SU-DHL-6 (cell line): ENCODE measurements at regions not wholly inside any gene's neighbourhood (a gene's known extent, or its start where the extent isn't known, plus 50 kb on each side); places are given as distances from the start of the nearest gene placed in this dataset.
"Not testable (repeated sequence)": the region's sequence is repeated elsewhere in the genome, so short reads cannot be mapped to it uniquely, and the experiment has no call there.

Source experiments
- H2AFZ ChIP-seq: fragments of 200-600 bp; sonication (generic); 2 replicates; pipeline ENCODE4 v1.6.1; 2014; ENCODE audit warnings: low read depth, mild to moderate bottlenecking, moderate library complexity, mixed read lengths, antibody characterized with exemption, low read length; ENCODE audit not compliant: severe bottlenecking
- H3F3A ChIP-seq: fragments of 200-600 bp; shearing (Covaris generic); 2 replicates; pipeline ENCODE4 v1.6.0; 2016; ENCODE audit warnings: antibody characterized with exemption, mild to moderate bottlenecking; ENCODE audit not compliant: insufficient read depth
- H3K27ac ChIP-seq: fragments of 200-600 bp; sonication (generic); 2 replicates; pipeline ENCODE4 v1.5.1; 2016; ENCODE audit warnings: low read depth, mild to moderate bottlenecking, low read length, moderate library complexity, mixed read lengths
- H3K27me3 ChIP-seq: fragments of 200-600 bp; sonication (generic), shearing (Covaris generic); 2 replicates; pipeline ENCODE4 v1.6.0; 2014; ENCODE audit warnings: mild to moderate bottlenecking, low read length
- H3K36me3 ChIP-seq: fragments of 200-600 bp; sonication (generic); 2 replicates; pipeline ENCODE4 v1.6.1; 2014; ENCODE audit warnings: mild to moderate bottlenecking, low read length, mixed read lengths
- H3K4me2 ChIP-seq: fragments of 300-600, 200-600 bp; shearing (Covaris generic), sonication (generic); 2 replicates; pipeline ENCODE4 v1.6.0; 2014; ENCODE audit warnings: low read length, low read depth, mild to moderate bottlenecking; ENCODE audit not compliant: poor library complexity, severe bottlenecking
- H3K4me3 ChIP-seq: fragments of 200-600 bp; sonication (generic); 2 replicates; pipeline ENCODE4 v1.5.1; 2014; ENCODE audit warnings: antibody characterized with exemption, low read length, mild to moderate bottlenecking, mixed read lengths; ENCODE audit not compliant: insufficient read depth, poor library complexity, severe bottlenecking
- H3K79me2 ChIP-seq: fragments of 200-600 bp; sonication (generic); 2 replicates; pipeline ENCODE4 v1.6.1; 2014; ENCODE audit warnings: mild to moderate bottlenecking, low read length, moderate library complexity; ENCODE audit not compliant: insufficient read depth
- H3K9ac ChIP-seq: fragments of 200-600 bp; sonication (generic); 2 replicates; pipeline ENCODE4 v1.7.0; 2014; ENCODE audit warnings: mild to moderate bottlenecking, low read length
- H3K9me2 ChIP-seq: fragments of 200-600 bp; sonication (generic); replicated peaks from 2 replicates; pipeline ENCODE4 v1.6.1; 2014; ENCODE audit warnings: low read length; ENCODE audit not compliant: insufficient read depth
- H3K9me3 ChIP-seq: fragments of 200-600 bp; sonication (generic); 2 replicates; pipeline ENCODE4 v1.6.1; 2014; ENCODE audit warnings: low read length, mixed read lengths; ENCODE audit not compliant: insufficient read depth
- H4K20me1 ChIP-seq: fragments of 200-600 bp; sonication (generic); 2 replicates; pipeline ENCODE4 v1.6.1; 2014; ENCODE audit warnings: low read depth, mild to moderate bottlenecking, antibody characterized with exemption, low read length, moderate library complexity, mixed read lengths
- EZH2phosphoT487 ChIP-seq: fragments of 200-600 bp; sonication (generic), shearing (Covaris generic); conservative IDR thresholded peaks from 2 replicates; pipeline ENCODE4 v1.6.1; 2018; ENCODE audit warnings: mild to moderate bottlenecking, antibody characterized with exemption, low read length, moderate library complexity, mixed read lengths
- TF ChIP-seq, protein P1 (sequence below): fragments of 200-600 bp; sonication (generic); IDR thresholded peaks from one replicate; pipeline ENCODE4 v1.5.1; 2017; ENCODE audit warnings: antibody characterized with exemption, mild to moderate bottlenecking, low read length, moderate library complexity; ENCODE audit not compliant: insufficient read depth, poor library complexity, severe bottlenecking

DNA sequence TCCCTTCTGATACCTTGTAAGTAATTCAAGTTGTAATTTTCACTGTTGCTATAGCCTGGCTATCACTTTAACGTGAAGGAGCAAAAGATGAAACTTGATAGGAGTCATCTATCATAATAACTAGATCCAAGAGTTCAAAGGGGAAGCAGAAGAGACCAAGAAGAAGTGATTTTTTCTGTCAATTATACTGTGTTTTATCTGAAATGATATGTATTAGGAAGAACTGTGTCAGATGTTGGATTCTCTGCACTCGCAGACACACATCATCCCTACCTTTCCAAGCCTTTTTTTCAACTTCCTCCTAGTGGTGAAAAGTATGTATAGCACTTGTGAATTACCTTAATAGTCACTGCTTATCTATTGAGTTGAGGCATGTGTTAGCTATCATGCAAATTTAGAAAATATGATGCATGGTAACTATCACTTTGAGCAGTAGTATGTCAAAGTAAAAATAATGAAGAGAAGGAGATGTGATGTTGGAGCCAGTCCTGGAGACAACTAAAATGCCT lies 864.2 kb downstream of the PRIM2 start:
- not testable (repeated sequence) for H3K36me3 ChIP-seq, H3K4me3 ChIP-seq, H3K79me2 ChIP-seq, H3F3A ChIP-seq, H3K9me3 ChIP-seq, H4K20me1 ChIP-seq, H3K27ac ChIP-seq, H2AFZ ChIP-seq, H3K9me2 ChIP-seq, H3K27me3 ChIP-seq, H3K4me2 ChIP-seq, H3K9ac ChIP-seq

GRCh38 chr6:58185300-58185699 lies 867.9 kb downstream of the PRIM2 start:
- not testable (repeated sequence) for H3K4me3 ChIP-seq, H3K27me3 ChIP-seq, H4K20me1 ChIP-seq, H2AFZ ChIP-seq, H3K9me2 ChIP-seq, H3K9me3 ChIP-seq, H3K9ac ChIP-seq, H3F3A ChIP-seq, H3K79me2 ChIP-seq, H3K27ac ChIP-seq, H3K36me3 ChIP-seq, H3K4me2 ChIP-seq

DNA sequence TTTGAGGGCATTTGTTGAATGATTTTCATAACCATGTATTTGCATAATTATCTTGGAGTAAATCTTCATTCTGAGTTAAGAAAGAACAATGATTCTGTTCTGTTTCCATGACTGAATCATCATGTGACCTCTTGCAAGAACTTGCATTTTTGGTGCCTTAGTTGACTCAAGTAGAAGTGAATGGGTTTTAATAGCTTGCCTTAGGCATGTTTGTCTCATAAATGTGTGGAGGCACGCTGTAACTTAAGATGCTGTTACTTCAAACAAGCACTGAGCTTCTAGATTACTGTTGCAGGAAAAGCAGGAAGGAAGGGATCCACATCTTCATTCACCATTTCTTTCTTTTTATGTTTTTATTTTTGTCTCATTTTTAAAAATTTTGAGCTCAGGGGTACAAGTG lies 875.8 kb downstream of the PRIM2 start:
- H4K20me1 ChIP-seq, H3K36me3 ChIP-seq, H3K27me3 ChIP-seq, H3K4me3 ChIP-seq, H3K4me2 ChIP-seq, H3K9ac ChIP-seq, H3K9me3 ChIP-seq, H2AFZ ChIP-seq, H3K79me2 ChIP-seq, H3K9me2 ChIP-seq, H3F3A ChIP-seq, H3K27ac ChIP-seq: not testable (repeated sequence)

DNA sequence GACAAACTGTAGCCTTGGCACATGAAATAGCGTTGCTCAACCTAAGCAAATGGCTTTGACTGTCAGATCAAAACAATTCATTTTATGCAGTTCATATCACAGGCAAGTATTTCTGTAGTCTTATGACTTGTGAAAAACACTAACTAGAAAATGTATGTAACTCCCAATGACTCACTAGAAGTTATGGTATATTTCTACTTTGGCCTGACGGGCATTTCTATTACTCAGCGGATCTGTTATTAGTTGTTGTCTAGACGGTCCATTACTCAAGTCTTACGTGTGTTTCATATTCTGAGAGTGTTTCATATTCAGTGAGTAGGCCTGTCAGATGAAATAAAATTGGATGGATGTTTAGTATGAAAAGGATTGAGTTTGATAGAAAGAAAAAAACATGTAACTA lies 880.9 kb downstream of the PRIM2 start:
- Histone ChIP-seq H3K9ac (no peak overlapping the region), H4K20me1 (no peaks in the 10 kb centered on the region), H3K4me3 (no peak overlapping the region), H3K27me3 (no peaks in the 10 kb centered on the region), H3K9me3 (no peaks in the 10 kb centered on the region), H3K79me2 (no peaks in the 10 kb centered on the region), H3K9me2 (no peaks in the 10 kb centered on the region), H3K4me2 (no peak overlapping the region), H3K27ac (no peak overlapping the region), H3F3A (no peaks in the 10 kb centered on the region), H2AFZ (no peak overlapping the region), H3K36me3 (no peaks in the 10 kb centered on the region)
- TF ChIP-seq, protein P1, sequence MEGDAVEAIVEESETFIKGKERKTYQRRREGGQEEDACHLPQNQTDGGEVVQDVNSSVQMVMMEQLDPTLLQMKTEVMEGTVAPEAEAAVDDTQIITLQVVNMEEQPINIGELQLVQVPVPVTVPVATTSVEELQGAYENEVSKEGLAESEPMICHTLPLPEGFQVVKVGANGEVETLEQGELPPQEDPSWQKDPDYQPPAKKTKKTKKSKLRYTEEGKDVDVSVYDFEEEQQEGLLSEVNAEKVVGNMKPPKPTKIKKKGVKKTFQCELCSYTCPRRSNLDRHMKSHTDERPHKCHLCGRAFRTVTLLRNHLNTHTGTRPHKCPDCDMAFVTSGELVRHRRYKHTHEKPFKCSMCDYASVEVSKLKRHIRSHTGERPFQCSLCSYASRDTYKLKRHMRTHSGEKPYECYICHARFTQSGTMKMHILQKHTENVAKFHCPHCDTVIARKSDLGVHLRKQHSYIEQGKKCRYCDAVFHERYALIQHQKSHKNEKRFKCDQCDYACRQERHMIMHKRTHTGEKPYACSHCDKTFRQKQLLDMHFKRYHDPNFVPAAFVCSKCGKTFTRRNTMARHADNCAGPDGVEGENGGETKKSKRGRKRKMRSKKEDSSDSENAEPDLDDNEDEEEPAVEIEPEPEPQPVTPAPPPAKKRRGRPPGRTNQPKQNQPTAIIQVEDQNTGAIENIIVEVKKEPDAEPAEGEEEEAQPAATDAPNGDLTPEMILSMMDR = no peak
- TF ChIP-seq EZH2phosphoT487 = no peak

GRCh38 chr6:58237124-58237523 lies 919.7 kb downstream of the PRIM2 start:
- H3K36me3 ChIP-seq, H3K9ac ChIP-seq, H3K27ac ChIP-seq, H3K4me2 ChIP-seq, H3K27me3 ChIP-seq, H3K79me2 ChIP-seq, H3K4me3 ChIP-seq, H4K20me1 ChIP-seq, H3K9me2 ChIP-seq, H3K9me3 ChIP-seq, H3F3A ChIP-seq, H2AFZ ChIP-seq: not testable (repeated sequence)

DNA sequence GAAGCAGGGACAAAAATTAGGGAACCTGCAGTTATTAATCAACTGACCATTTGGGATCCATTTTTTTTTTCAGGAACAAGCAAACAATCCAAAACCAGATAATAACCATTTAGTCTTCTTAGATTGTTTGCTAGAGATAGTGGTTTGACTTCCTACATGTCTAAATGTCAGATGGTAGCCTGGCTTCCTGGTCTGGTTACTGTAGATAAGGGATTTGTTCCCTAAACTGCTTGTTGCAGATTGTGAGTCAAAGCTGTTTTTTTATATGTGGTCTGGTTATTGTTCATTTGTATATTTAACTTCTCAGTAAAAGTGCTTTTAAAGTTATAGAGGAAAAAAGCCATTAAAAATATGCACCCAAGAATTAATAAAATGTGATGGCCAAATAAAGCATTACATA lies 921.0 kb downstream of the PRIM2 start:
- not testable (repeated sequence) for H3K27me3 ChIP-seq, H4K20me1 ChIP-seq, H3F3A ChIP-seq, H3K9me3 ChIP-seq, H3K9ac ChIP-seq, H3K9me2 ChIP-seq, H3K4me2 ChIP-seq, H2AFZ ChIP-seq, H3K36me3 ChIP-seq, H3K79me2 ChIP-seq, H3K4me3 ChIP-seq, H3K27ac ChIP-seq

DNA sequence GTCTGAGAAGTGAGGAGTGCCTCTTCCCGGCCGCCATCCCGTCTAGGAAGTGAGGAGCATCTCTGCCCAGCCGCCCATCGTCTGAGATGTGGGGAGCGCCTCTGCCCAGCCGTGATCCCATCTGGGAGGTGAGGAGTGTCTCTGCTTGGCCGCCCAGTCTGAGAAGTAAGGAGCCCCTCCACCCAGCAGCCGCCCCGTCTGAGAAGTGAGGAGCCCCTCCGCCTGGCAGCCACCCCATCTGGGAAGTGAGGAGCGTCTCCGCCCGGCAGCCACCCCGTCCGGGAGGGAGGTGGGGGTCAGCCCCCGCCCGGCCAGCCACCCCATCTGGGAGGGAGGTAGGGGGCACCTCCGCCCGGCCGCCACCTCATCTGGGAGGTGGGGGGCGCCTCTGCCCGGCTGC lies 940.2 kb downstream of the PRIM2 start:
- not testable (repeated sequence) for H3F3A ChIP-seq, H3K4me2 ChIP-seq, H3K9me3 ChIP-seq, H3K9me2 ChIP-seq, H3K79me2 ChIP-seq, H4K20me1 ChIP-seq, H3K4me3 ChIP-seq, H3K36me3 ChIP-seq, H3K27ac ChIP-seq, H2AFZ ChIP-seq, H3K9ac ChIP-seq, H3K27me3 ChIP-seq
